GM21360 (cell line): ENCODE measurements at regions not wholly inside any gene's neighbourhood (a gene's known extent, or its start where the extent isn't known, plus 50 kb on each side); places are given as distances from the start of the nearest gene placed in this dataset.

Experiments
- ATAC-seq: cut with Tn5 transposase; IDR thresholded peaks from one replicate; pipeline ENCODE4 v1.9.1; 2021; ENCODE audit warnings: mild to moderate bottlenecking, moderate library complexity; ENCODE audit not compliant: unreplicated experiment

GRCh38 chr7:68663392-68663791 lies 934.9 kb upstream of the AUTS2 start:
- ATAC-seq: no peak

GRCh38 chr7:68671046-68671445 lies 927.2 kb upstream of the AUTS2 start:
- no peak for ATAC-seq

GRCh38 chr7:68671671-68672070 lies 926.6 kb upstream of the AUTS2 start:
- ATAC-seq: no peak

- ATAC-seq: no peak
Measured at GRCh38 chr7:68674826-68675225, 923.4 kb upstream of the AUTS2 start.

- ATAC-seq: no peak
Measured at GRCh38 chr7:68676813-68677535, 921.3 kb upstream of the AUTS2 start.

- no peak for ATAC-seq
Measured at GRCh38 chr7:68678196-68678595, 920.1 kb upstream of the AUTS2 start.

- ATAC-seq: no peak
Measured at GRCh38 chr7:68679459-68680234, 918.6 kb upstream of the AUTS2 start.

GRCh38 chr7:68680235-68680872 lies 917.9 kb upstream of the AUTS2 start:
- ATAC-seq: no peak

GRCh38 chr7:68682910-68683309 lies 915.4 kb upstream of the AUTS2 start:
- ATAC-seq: no peak

- ATAC-seq: no peak
Measured at GRCh38 chr7:68684246-68684839, 913.9 kb upstream of the AUTS2 start.

- ATAC-seq: no peak
Measured at GRCh38 chr7:68684996-68685395, 913.3 kb upstream of the AUTS2 start.

GRCh38 chr7:68688416-68689086 lies 909.7 kb upstream of the AUTS2 start:
- ATAC-seq: no peak

GRCh38 chr7:68689087-68689433 lies 909.2 kb upstream of the AUTS2 start:
- ATAC-seq: no peak

GRCh38 chr7:68691261-68692216 lies 906.7 kb upstream of the AUTS2 start:
- ATAC-seq: no peak

GRCh38 chr7:68692511-68692910 lies 905.8 kb upstream of the AUTS2 start:
- no peak for ATAC-seq

- ATAC-seq: no peak
Measured at GRCh38 chr7:68694656-68695055, 903.6 kb upstream of the AUTS2 start.

- no peak for ATAC-seq
Measured at GRCh38 chr7:68697796-68698280, 900.4 kb upstream of the AUTS2 start.

GRCh38 chr7:68699090-68699711 lies 899.1 kb upstream of the AUTS2 start:
- no peak for ATAC-seq

- no peak for ATAC-seq
Measured at GRCh38 chr7:68700414-68700813, 897.9 kb upstream of the AUTS2 start.
